Mesothelial cell of epicardium (in vitro differentiated cells): ENCODE measurements at regions not wholly inside any gene's neighbourhood (a gene's known extent, or its start where the extent isn't known, plus 50 kb on each side); places are given as distances from the start of the nearest gene placed in this dataset.
A peak's percentile ranks its signal among the peaks of the same experiment; 100 is the strongest.

Source experiments
- DNase-seq, 2 experiments: peaks; one replicate each; pipeline ENCODE4 v3.0.0; 2021; ENCODE audit warnings: low spot score in 2 of 2; ENCODE audit not compliant: unreplicated experiment in 2 of 2
- H3K27ac Mint-ChIP-seq: 2 replicates; pipeline ENCODE4 v1.8.0; 2021; ENCODE audit warnings: mixed read lengths
- H3K27me3 Mint-ChIP-seq: 2 replicates; pipeline ENCODE4 v1.8.0; 2021; ENCODE audit warnings: low read depth, mixed read lengths
- H3K36me3 Mint-ChIP-seq: 2 replicates; pipeline ENCODE4 v1.8.0; 2021; ENCODE audit warnings: mixed read lengths
- H3K4me1 Mint-ChIP-seq: 2 replicates; pipeline ENCODE4 v1.8.0; 2021; ENCODE audit warnings: mixed read lengths
- H3K4me3 Mint-ChIP-seq: 2 replicates; pipeline ENCODE4 v1.8.0; 2021; ENCODE audit warnings: mild to moderate bottlenecking, moderate library complexity, mixed read lengths
- H3K9me3 Mint-ChIP-seq: 2 replicates; pipeline ENCODE4 v1.8.0; 2021; ENCODE audit warnings: mixed read lengths
- CTCF ChIP-seq: fragments of 200-600 bp; sonication (generic); IDR thresholded peaks from one replicate; pipeline ENCODE4 v1.5.0; 2021; ENCODE audit warnings: antibody characterized with exemption; ENCODE audit not compliant: unreplicated experiment

GRCh38 chr2:236986524-236987330 lies 99.0 kb upstream of the COPS8 start:
- Mint-ChIP-seq H3K36me3 (no peaks in the 10 kb centered on the region), H3K4me3 (no peak overlapping the region), H3K9me3 (peaks cover 17% of the 10 kb centered on the region), H3K27me3 (no peaks in the 10 kb centered on the region), H3K27ac (peak overlapping the region; percentile 10), H3K4me1 (peaks cover 43% of the 10 kb centered on the region)
- no peak for DNase-seq
- no peak for TF ChIP-seq CTCF

DNA sequence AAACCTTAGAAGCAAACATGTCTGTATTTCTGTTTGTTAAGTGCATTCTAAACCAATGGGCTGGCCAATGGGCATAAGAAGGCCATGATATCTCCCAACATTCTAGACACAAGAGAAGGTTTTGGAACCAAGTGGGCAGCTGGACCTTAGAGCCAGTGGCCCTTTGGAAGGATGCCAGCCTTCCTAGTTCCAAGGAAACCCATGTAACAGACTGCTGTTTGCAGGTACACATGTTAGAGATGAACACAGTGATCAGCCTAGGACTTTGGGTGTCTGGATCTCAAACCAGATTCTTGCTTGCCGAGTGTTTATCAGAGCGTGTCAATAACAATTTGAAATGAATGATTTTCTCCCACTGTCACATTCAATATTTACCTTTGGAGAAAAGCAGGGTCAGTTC lies 97.5 kb upstream of the COPS8 start:
- Mint-ChIP-seq H3K4me1 (peaks cover 43% of the 10 kb centered on the region), H3K27me3 (no peaks in the 10 kb centered on the region), H3K4me3 (no peak overlapping the region), H3K27ac (no peak overlapping the region), H3K36me3 (no peaks in the 10 kb centered on the region), H3K9me3 (peaks cover 16% of the 10 kb centered on the region)
- no peak for TF ChIP-seq CTCF
- DNase-seq, result no peak

- H3K36me3 Mint-ChIP-seq, result no peaks in the 10 kb centered on the region
- H3K4me1 Mint-ChIP-seq, result peaks cover 43% of the 10 kb centered on the region
- no peak overlapping the region for H3K4me3 Mint-ChIP-seq
- TF ChIP-seq CTCF, result no peak
- DNase-seq, result no peak
- peaks cover 10% of the 10 kb centered on the region for H3K9me3 Mint-ChIP-seq
- H3K27ac Mint-ChIP-seq, result peak overlapping the region; percentile 23
- H3K27me3 Mint-ChIP-seq, result no peaks in the 10 kb centered on the region
Observed at GRCh38 chr2:236988690-236989624, 96.7 kb upstream of the COPS8 start.

GRCh38 chr2:236990552-236990951 lies 95.1 kb upstream of the COPS8 start:
- TF ChIP-seq CTCF, result no peak
- H3K4me1 Mint-ChIP-seq, result peaks cover 46% of the 10 kb centered on the region
- H3K9me3 Mint-ChIP-seq, result peaks cover 3% of the 10 kb centered on the region
- no peak overlapping the region for H3K27ac Mint-ChIP-seq
- H3K4me3 Mint-ChIP-seq, result no peak overlapping the region
- no peaks in the 10 kb centered on the region for H3K36me3 Mint-ChIP-seq
- no peak for DNase-seq
- H3K27me3 Mint-ChIP-seq, result no peaks in the 10 kb centered on the region

DNA sequence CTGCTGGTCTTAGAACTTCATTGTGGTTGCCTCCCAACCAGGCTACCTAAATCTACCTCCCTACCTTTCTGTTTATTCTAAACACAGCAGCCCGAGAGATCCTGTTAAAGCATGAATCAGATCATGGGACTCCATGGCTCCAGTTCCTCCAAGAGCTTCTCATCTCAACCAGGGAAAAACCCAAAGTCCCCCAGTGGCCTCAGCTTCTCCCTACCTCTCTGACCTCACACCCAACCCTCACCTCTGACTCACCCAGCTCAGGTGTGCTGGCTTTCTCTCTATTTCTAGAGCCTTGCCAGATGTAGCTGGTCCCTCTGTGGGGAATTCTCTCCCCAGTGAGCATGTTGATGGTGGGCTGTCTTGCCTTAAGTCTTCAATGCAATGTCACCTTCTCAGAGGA lies 93.8 kb upstream of the COPS8 start:
- Mint-ChIP-seq H3K27me3 (no peaks in the 10 kb centered on the region), H3K4me3 (no peak overlapping the region), H3K27ac (no peak overlapping the region), H3K36me3 (no peaks in the 10 kb centered on the region), H3K9me3 (peaks cover 3% of the 10 kb centered on the region), H3K4me1 (peaks cover 45% of the 10 kb centered on the region)
- no peak for DNase-seq
- no peak for TF ChIP-seq CTCF
